ENCODE measurements at regions not wholly inside any gene's neighbourhood (a gene's known extent, or its start where the extent isn't known, plus 50 kb on each side); places are given as distances from the start of the nearest gene placed in this dataset.

- no peak for TF ChIP-seq CTCF (IDR thresholded peaks at IDR 0.05; ENCODE audit: insufficient read depth, missing control alignments)
- FAIRE-seq = no peak
- no peak for DNase-seq (ENCODE audit: insufficient read length, low spot score)
These were observed 132.8 kb upstream of the NPHP3 start for GRCh38 chr3:132854856-132855535.

- FAIRE-seq (no peak), DNase-seq (ENCODE audit: insufficient read length, low spot score) (no peak)
- TF ChIP-seq CTCF (IDR thresholded peaks at IDR 0.05; ENCODE audit: insufficient read depth, missing control alignments) = no peak
These were observed 125.8 kb upstream of the NPHP3 start for GRCh38 chr3:132847849-132848625.

- FAIRE-seq (no peak), DNase-seq (ENCODE audit: insufficient read length, low spot score) (no peak)
- TF ChIP-seq CTCF (IDR thresholded peaks at IDR 0.05; ENCODE audit: insufficient read depth, missing control alignments) = no peak
These were observed 121.8 kb upstream of the NPHP3 start for GRCh38 chr3:132843851-132844553.

GRCh38 chr3:132843349-132843748 lies 121.1 kb upstream of the NPHP3 start:
- FAIRE-seq = no peak
- no peak for DNase-seq (ENCODE audit: insufficient read length, low spot score)
- no peak for TF ChIP-seq CTCF (IDR thresholded peaks at IDR 0.05; ENCODE audit: insufficient read depth, missing control alignments)

GRCh38 chr3:132841621-132842020 lies 119.4 kb upstream of the NPHP3 start:
- DNase-seq (ENCODE audit: insufficient read length, low spot score) (no peak), FAIRE-seq (no peak)
- TF ChIP-seq CTCF (IDR thresholded peaks at IDR 0.05; ENCODE audit: insufficient read depth, missing control alignments) = no peak

GRCh38 chr3:132840201-132840700 lies 118.0 kb upstream of the NPHP3 start:
- TF ChIP-seq CTCF (IDR thresholded peaks at IDR 0.05; ENCODE audit: insufficient read depth, missing control alignments) = no peak
- DNase-seq (ENCODE audit: insufficient read length, low spot score) (no peak), FAIRE-seq (no peak)
